Stimulated activated memory B cell treated with anti-CD40 and anti-IgM and Interleukin-4, amounts not matched to agents 10 μg/mL and 1 μg/mL and 100 μg/mL, for 72 hours (primary cell): ENCODE measurements at regions not wholly inside any gene's neighbourhood (a gene's known extent, or its start where the extent isn't known, plus 50 kb on each side); places are given as distances from the start of the nearest gene placed in this dataset.
"Not testable (repeated sequence)": the region's sequence is repeated elsewhere in the genome, so short reads cannot be mapped to it uniquely, and the experiment has no call there.

Experiments used
- ATAC-seq: fragments of 150-1000 bp; cut with Tn5 transposase; 2 replicates; pipeline ENCODE4 v1.10.0; 2021
- H3K27ac Mint-ChIP-seq: one replicate; pipeline ENCODE4 v1.8.0; 2022; ENCODE audit warnings: mild to moderate bottlenecking, mixed read lengths
- H3K27me3 Mint-ChIP-seq: one replicate; pipeline ENCODE4 v1.8.0; 2022; ENCODE audit warnings: mixed read lengths
- H3K36me3 Mint-ChIP-seq: one replicate; pipeline ENCODE4 v1.8.0; 2022; ENCODE audit warnings: mixed read lengths
- H3K4me1 Mint-ChIP-seq: one replicate; pipeline ENCODE4 v1.8.0; 2022; ENCODE audit warnings: mixed read lengths
- H3K4me3 Mint-ChIP-seq: one replicate; pipeline ENCODE4 v1.8.0; 2022; ENCODE audit warnings: mild to moderate bottlenecking, moderate library complexity, mixed read lengths
- H3K9me3 Mint-ChIP-seq: one replicate; pipeline ENCODE4 v1.8.0; 2022; ENCODE audit warnings: mixed read lengths

- Mint-ChIP-seq H3K27ac (no peak overlapping the region), H3K4me3 (no peak overlapping the region), H3K9me3 (no peaks in the 10 kb centered on the region), H3K4me1 (no peaks in the 10 kb centered on the region), H3K36me3 (no peaks in the 10 kb centered on the region), H3K27me3 (peaks cover 50% of the 10 kb centered on the region)
- ATAC-seq, result no peak
These were observed 82.8 kb downstream of the TEX51 start for GRCh38 chr2:126981476-126981875.

DNA sequence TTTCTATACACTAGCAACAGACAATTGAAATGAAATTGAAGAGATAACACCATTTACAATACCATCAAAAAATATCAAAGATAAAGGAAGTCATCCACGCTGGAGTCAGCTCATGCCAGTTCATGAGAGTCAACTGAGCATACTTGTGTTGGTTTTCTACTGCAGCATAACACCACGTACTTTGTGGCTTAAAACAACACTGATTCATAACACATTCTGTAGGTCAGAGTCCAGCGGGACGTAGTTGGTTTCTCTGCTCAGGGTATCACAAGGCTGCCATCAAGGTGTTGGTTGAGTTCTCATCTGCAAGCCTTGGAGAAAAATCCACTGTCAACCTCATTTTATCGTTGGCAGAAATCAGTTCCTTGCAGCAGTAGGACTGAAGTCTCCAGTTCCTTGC, 84.2 kb downstream of the TEX51 start:
- Mint-ChIP-seq H3K36me3 (no peaks in the 10 kb centered on the region), H3K4me3 (no peak overlapping the region), H3K27ac (no peak overlapping the region), H3K27me3 (peaks cover 49% of the 10 kb centered on the region), H3K4me1 (no peaks in the 10 kb centered on the region), H3K9me3 (no peaks in the 10 kb centered on the region)
- no peak for ATAC-seq

- Mint-ChIP-seq H3K27me3 (peaks cover 55% of the 10 kb centered on the region), H3K4me1 (no peaks in the 10 kb centered on the region), H3K27ac (no peak overlapping the region), H3K36me3 (no peaks in the 10 kb centered on the region), H3K9me3 (no peaks in the 10 kb centered on the region), H3K4me3 (no peak overlapping the region)
- no peak for ATAC-seq
These were observed 88.0 kb downstream of the TEX51 start for GRCh38 chr2:126986631-126987187.

DNA sequence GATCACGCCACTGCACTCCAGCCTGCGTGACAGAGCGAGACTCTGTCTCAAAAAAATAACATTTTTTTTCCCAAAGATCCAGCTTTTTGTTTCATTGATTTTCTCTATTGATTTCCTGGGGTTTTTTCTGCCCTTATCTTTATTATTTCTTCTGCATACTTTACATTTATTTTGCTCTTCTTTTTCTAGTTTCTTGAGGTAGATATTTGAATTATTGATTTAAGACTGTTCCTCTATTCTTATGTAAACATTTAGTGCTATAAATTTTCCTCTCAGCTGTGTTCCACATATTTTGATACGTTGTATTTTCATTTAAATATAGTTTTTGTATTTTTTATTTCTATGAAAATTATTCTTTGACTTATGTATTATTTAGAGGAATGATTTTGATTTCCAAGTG, 89.8 kb downstream of the TEX51 start:
- H3K4me3 Mint-ChIP-seq, result no peak overlapping the region
- no peaks in the 10 kb centered on the region for H3K36me3 Mint-ChIP-seq
- no peak for ATAC-seq
- H3K9me3 Mint-ChIP-seq, result no peaks in the 10 kb centered on the region
- peaks cover 70% of the 10 kb centered on the region for H3K27me3 Mint-ChIP-seq
- H3K27ac Mint-ChIP-seq, result no peak overlapping the region
- H3K4me1 Mint-ChIP-seq, result no peaks in the 10 kb centered on the region

GRCh38 chr2:126989064-126989463, 90.4 kb downstream of the TEX51 start:
- not testable (repeated sequence) for H3K4me1 Mint-ChIP-seq, H3K4me3 Mint-ChIP-seq, ATAC-seq, H3K36me3 Mint-ChIP-seq, H3K9me3 Mint-ChIP-seq, H3K27ac Mint-ChIP-seq
- H3K27me3 Mint-ChIP-seq, result peaks cover 70% of the 10 kb centered on the region

- Mint-ChIP-seq H3K36me3 (no peaks in the 10 kb centered on the region), H3K4me1 (no peaks in the 10 kb centered on the region), H3K4me3 (no peak overlapping the region), H3K27me3 (peaks cover 70% of the 10 kb centered on the region), H3K9me3 (no peaks in the 10 kb centered on the region), H3K27ac (no peak overlapping the region)
- no peak for ATAC-seq
These were observed 91.5 kb downstream of the TEX51 start for GRCh38 chr2:126990200-126990599.

GRCh38 chr2:126990605-126991532, 92.2 kb downstream of the TEX51 start:
- peaks cover 66% of the 10 kb centered on the region for H3K27me3 Mint-ChIP-seq

GRCh38 chr2:126994340-126994777, 95.7 kb downstream of the TEX51 start:
- Mint-ChIP-seq H3K4me3 (no peak overlapping the region), H3K9me3 (no peaks in the 10 kb centered on the region), H3K27ac (no peak overlapping the region), H3K36me3 (no peaks in the 10 kb centered on the region), H3K27me3 (peaks cover 44% of the 10 kb centered on the region), H3K4me1 (no peaks in the 10 kb centered on the region)
- no peak for ATAC-seq

More at GRCh38 chr2:126990605-126991532, 92.2 kb downstream of the TEX51 start:
- Mint-ChIP-seq H3K27ac (no peak overlapping the region), H3K36me3 (no peaks in the 10 kb centered on the region), H3K9me3 (no peaks in the 10 kb centered on the region), H3K4me3 (no peak overlapping the region), H3K4me1 (no peaks in the 10 kb centered on the region)
- ATAC-seq, result no peak

DNA sequence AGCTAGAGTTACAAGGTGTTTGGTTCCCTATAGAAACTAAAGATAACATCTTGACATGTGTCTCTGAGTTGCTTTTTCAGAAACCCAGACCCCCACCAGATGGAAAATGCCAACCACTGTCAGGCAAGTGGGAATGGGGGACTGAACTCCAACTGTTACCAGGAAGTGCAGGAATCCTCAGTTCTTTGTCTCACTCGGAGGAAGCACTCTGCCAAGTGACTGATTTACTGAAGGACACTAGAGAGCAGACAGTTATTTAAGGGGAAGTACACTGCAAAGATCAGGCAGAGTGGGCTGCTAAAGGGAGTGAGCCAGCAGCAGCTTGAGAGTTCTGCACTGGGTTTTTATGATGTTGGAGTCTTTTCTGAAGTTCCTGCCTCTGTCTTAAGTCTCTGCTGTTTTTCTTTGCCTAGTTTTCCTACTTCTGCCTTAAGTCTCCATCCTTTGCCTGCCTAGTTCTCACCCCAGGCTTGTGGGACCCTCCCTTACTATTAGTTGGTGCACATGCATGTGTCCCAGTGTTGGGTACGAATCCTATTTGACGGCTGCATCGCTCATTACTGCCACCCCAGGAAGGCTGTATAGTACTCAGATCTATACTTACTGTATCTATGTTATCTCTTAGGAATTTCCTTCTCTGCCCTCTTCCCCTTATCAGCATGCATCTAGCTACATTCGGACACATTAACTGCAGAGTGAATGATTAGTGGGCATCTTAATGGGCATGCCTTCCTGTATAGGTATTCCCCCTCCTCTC, 97.1 kb downstream of the TEX51 start:
- H3K4me1 Mint-ChIP-seq, result no peaks in the 10 kb centered on the region
- no peaks in the 10 kb centered on the region for H3K36me3 Mint-ChIP-seq
- ATAC-seq, result no peak
- peaks cover 29% of the 10 kb centered on the region for H3K27me3 Mint-ChIP-seq
- no peak overlapping the region for H3K4me3 Mint-ChIP-seq
- H3K9me3 Mint-ChIP-seq, result no peaks in the 10 kb centered on the region
- H3K27ac Mint-ChIP-seq, result no peak overlapping the region

GRCh38 chr2:126996378-126996699, 97.6 kb downstream of the TEX51 start:
- ATAC-seq, result no peak
- H3K4me1 Mint-ChIP-seq, result no peaks in the 10 kb centered on the region
- peaks cover 26% of the 10 kb centered on the region for H3K27me3 Mint-ChIP-seq
- no peaks in the 10 kb centered on the region for H3K9me3 Mint-ChIP-seq
- no peak overlapping the region for H3K4me3 Mint-ChIP-seq
- H3K27ac Mint-ChIP-seq, result no peak overlapping the region
- H3K36me3 Mint-ChIP-seq, result no peaks in the 10 kb centered on the region
